ENCODE measurements at regions not wholly inside any gene's neighbourhood (a gene's known extent, or its start where the extent isn't known, plus 50 kb on each side); places are given as distances from the start of the nearest gene placed in this dataset.

DNA sequence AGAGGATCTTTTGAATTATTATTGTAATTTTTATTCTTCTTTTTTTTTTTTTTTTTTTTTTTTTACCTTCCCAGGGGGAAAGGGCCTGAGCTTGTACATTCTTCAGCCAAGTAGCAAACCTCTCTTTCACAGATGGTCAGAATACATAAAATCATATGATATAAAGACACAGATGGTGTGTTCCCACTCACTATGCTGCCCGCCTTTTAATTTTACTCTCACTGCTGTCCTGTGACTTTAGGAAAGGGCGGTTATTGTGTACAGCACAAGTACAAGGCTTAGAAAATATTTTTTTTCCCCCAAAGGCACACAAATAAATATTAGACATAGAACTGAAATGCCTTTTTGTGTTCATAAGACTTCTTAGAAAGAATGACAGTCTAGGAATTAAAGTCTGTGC, 213.6 kb downstream of the RPS24 start:
- no peak for TF ChIP-seq CTCF (IDR thresholded peaks at IDR 0.05; ENCODE audit: insufficient read depth, missing control alignments)
- no peak for FAIRE-seq
- no peak for DNase-seq (ENCODE audit: insufficient read length, low spot score)

DNA sequence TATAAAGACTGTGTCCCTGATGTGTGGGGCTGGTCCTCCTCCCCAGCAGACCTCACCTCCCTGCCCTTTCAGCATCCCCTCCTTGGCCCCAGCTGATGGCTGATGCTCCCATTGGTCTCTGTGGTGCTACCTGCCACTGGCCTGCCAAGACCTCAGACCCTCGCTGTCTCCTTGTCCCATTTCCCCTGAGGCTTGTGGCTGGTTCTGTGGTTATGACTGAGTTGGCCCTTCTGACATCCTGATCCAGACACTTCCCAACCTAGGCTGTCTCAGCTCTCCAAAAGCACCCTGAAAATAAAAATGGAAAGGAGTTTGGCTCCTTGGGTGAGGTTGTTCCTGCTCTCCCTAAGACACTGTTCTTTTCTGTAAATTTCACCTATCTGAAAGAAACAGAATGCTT, 214.2 kb downstream of the RPS24 start:
- no peak for DNase-seq (ENCODE audit: insufficient read length, low spot score)
- no peak for FAIRE-seq
- no peak for TF ChIP-seq CTCF (IDR thresholded peaks at IDR 0.05; ENCODE audit: insufficient read depth, missing control alignments)

DNA sequence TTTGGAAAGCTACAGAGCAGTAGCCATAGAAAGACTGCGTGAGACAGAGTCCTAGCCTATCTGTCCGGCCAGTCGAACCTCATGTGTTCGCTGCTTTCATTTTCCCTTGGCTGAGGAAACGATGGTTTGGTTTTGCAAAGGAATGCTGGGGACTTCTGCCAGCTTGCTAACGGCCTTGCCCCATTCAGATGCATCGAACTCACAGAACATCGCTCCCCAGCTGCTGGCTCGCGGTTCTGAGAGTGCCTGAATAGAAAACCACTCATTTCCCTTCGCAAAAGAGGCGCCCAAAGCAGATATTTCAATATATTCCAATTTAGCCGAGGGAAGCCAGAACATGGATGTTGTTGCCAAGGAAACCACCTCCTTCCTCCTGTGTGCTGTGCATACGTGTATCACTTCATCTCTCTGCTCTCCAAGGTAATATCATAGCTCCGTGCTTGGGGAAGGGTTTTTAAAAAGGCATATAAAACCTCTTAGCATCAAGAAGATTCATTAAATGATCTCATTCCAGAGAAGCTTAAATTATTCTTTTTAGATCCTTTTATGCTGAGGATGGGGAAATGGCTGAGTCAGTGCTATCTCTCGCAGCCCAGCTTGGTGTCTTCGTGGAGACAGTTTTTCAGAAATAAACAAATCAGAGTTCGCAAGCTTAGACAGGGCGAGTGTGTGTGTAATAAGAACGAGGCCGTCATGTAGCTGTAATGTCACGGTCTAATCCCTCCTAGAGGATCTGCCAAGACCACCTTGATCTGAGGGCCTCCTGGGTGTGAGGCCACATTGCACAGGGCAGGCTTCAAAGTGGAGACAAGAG, 215.2 kb downstream of the RPS24 start:
- no peak for TF ChIP-seq CTCF (IDR thresholded peaks at IDR 0.05; ENCODE audit: insufficient read depth, missing control alignments)
- FAIRE-seq (no peak), DNase-seq (ENCODE audit: insufficient read length, low spot score) (no peak)

- no peak for TF ChIP-seq CTCF (IDR thresholded peaks at IDR 0.05; ENCODE audit: insufficient read depth, missing control alignments)
- no peak for FAIRE-seq
These were observed 216.0 kb downstream of the RPS24 start for GRCh38 chr10:78249690-78250089.

DNA sequence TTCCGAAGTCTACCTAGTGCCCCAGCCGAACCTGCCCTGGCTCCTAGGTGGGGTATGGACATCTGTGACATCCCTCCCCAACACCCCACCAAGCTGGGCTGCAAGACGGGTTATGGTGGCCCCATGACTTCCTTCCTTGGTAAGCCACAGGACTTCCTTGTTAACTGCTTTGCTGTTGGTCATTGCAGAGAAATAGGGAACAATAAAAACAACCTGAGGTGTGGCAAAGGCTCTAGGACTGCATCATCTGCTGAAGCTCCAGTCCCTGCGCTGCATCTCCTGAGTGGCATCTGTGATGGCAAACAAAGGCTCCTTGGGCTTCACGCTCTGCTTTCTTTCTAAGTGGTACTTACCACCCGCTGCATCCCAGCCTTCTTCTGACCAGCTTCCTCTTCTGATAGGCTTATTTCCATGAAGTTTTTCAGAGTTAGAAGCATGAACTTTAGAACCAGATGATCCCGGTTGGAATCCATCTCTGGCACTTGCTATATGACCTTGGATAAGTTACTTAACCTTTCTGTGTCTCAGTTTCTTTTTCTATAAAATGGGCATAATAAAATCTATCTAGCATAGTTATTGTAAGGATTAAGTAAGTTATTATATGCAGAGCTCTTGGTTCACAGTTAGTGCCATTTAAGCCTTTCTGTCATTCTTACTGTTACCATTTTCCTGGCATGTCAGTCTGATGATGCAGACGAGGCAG, 216.8 kb downstream of the RPS24 start:
- TF ChIP-seq CTCF (IDR thresholded peaks at IDR 0.05; ENCODE audit: insufficient read depth, missing control alignments), result no peak
- FAIRE-seq, result no peak
- DNase-seq (ENCODE audit: insufficient read length, low spot score), result no peak

More at GRCh38 chr10:78249690-78250089, 216.0 kb downstream of the RPS24 start:
- DNase-seq (ENCODE audit: insufficient read length, low spot score), result no peak

DNA sequence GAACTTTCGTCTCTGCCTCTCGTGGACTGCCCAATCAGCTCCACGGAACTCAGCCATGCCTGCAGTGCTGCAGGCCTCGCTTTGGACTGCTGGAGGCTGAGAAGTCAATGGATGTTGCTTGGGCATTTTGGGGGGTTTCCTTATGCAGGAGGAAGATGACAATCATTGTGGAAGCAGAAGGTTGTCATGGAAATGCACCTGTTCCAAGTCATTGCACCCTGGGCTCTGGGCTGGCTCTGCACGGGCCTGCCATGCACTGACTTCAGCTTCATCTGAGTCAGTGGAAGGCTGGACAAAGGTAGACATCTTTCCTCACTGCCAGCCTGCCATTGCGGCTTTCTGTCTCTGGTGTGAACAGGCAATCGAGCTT, 217.3 kb downstream of the RPS24 start:
- FAIRE-seq, result no peak
- no peak for DNase-seq (ENCODE audit: insufficient read length, low spot score)
- no peak for TF ChIP-seq CTCF (IDR thresholded peaks at IDR 0.05; ENCODE audit: insufficient read depth, missing control alignments)

DNA sequence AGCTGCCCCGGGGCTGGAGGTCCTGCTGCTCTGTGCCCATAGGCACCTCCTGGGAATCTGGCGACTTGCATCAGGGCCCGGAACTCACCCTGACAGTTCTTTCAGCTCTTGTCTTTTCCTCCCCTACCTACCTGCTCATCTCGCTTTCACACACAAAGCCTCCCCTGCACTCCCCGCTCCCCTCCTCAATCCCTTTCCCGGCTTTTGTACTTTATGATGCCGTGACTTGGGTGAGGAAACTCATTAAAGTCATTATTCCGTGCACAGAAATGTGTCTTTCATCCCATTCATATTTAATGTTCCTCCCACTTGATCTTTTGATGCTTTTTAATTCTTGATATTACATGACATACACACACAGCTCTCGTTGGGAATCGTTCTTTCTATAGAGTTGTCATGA, 218.6 kb downstream of the RPS24 start:
- DNase-seq (ENCODE audit: insufficient read length, low spot score), result no peak
- FAIRE-seq, result no peak
- TF ChIP-seq CTCF (IDR thresholded peaks at IDR 0.05; ENCODE audit: insufficient read depth, missing control alignments), result no peak

All from D721Med (cell line).